Osteoblast (primary cell): ENCODE measurements at regions not wholly inside any gene's neighbourhood (a gene's known extent, or its start where the extent isn't known, plus 50 kb on each side); places are given as distances from the start of the nearest gene placed in this dataset.
A peak's percentile ranks its signal among the peaks of the same experiment; 100 is the strongest.

Source experiments
- DNase-seq: peaks from one replicate; pipeline ENCODE4 v3.0.0; 2011; ENCODE audit warnings: low spot score, mixed read lengths; ENCODE audit not compliant: insufficient read length; ENCODE audit errors: missing footprints
- H2AFZ ChIP-seq: 2 replicates; pipeline ENCODE4 v1.6.0; 2011; ENCODE audit warnings: mild to moderate bottlenecking, low read length
- H3K27ac ChIP-seq: 2 replicates; pipeline ENCODE4 v1.5.1; 2011; ENCODE audit warnings: mild to moderate bottlenecking, low read depth, low read length, moderate library complexity
- H3K27me3 ChIP-seq: 2 replicates; pipeline ENCODE4 v1.6.0; 2012; ENCODE audit warnings: mild to moderate bottlenecking, control low read depth, inconsistent platforms, low read length, moderate library complexity; ENCODE audit not compliant: insufficient read depth
- H3K36me3 ChIP-seq: 2 replicates; pipeline ENCODE4 v1.5.1; 2011; ENCODE audit warnings: mild to moderate bottlenecking, low read length, control low read depth, moderate library complexity; ENCODE audit not compliant: insufficient read depth
- H3K4me1 ChIP-seq: 2 replicates; pipeline ENCODE4 v1.5.1; 2011; ENCODE audit warnings: mild to moderate bottlenecking, low read length, control low read depth, moderate library complexity; ENCODE audit not compliant: insufficient read depth
- H3K4me2 ChIP-seq: 2 replicates; pipeline ENCODE4 v1.6.0; 2011; ENCODE audit warnings: mild to moderate bottlenecking, low read length; ENCODE audit not compliant: insufficient read depth
- H3K4me3 ChIP-seq: fragments of 200-600 bp; sonication (generic); 3 replicates; pipeline ENCODE4 v1.5.1; 2012; ENCODE audit warnings: mild to moderate bottlenecking, low read length, inconsistent platforms; ENCODE audit not compliant: insufficient read depth
- H3K79me2 ChIP-seq: 2 replicates; pipeline ENCODE4 v1.6.0; 2012; ENCODE audit warnings: mild to moderate bottlenecking, low read length, control low read depth, inconsistent platforms; ENCODE audit not compliant: insufficient read depth
- H3K9me3 ChIP-seq: 2 replicates; pipeline ENCODE4 v1.5.1; 2011; ENCODE audit warnings: low read depth, low read length, control low read depth
- H4K20me1 ChIP-seq: 2 replicates; pipeline ENCODE4 v1.6.0; 2012; ENCODE audit warnings: mild to moderate bottlenecking, low read length, control low read depth; ENCODE audit not compliant: insufficient read depth
- CTCF ChIP-seq: IDR thresholded peaks from 2 replicates; pipeline ENCODE4 v1.5.1; 2011; ENCODE audit warnings: mild to moderate bottlenecking, low read depth, low read length, moderate library complexity; ENCODE audit errors: extremely low read depth

GRCh38 chr5:160169326-160169725, 50.1 kb upstream of the PWWP2A start:
- H3K36me3 ChIP-seq = no peaks in the 10 kb centered on the region
- peak overlapping the region; percentile 56 for H3K4me3 ChIP-seq
- no peaks in the 10 kb centered on the region for H3K9me3 ChIP-seq
- DNase-seq = peak; percentile 87
- no peaks in the 10 kb centered on the region for H4K20me1 ChIP-seq
- peak overlapping the region; percentile 87 for H3K4me2 ChIP-seq
- H3K27me3 ChIP-seq = no peaks in the 10 kb centered on the region
- H2AFZ ChIP-seq = peak overlapping the region; percentile 81
- H3K27ac ChIP-seq = peak overlapping the region; percentile 99
- peaks cover 53% of the 10 kb centered on the region for H3K4me1 ChIP-seq
- no peaks in the 10 kb centered on the region for H3K79me2 ChIP-seq
- no peak for TF ChIP-seq CTCF
